ENCODE measurements at regions not wholly inside any gene's neighbourhood (a gene's known extent, or its start where the extent isn't known, plus 50 kb on each side); places are given as distances from the start of the nearest gene placed in this dataset.

DNA sequence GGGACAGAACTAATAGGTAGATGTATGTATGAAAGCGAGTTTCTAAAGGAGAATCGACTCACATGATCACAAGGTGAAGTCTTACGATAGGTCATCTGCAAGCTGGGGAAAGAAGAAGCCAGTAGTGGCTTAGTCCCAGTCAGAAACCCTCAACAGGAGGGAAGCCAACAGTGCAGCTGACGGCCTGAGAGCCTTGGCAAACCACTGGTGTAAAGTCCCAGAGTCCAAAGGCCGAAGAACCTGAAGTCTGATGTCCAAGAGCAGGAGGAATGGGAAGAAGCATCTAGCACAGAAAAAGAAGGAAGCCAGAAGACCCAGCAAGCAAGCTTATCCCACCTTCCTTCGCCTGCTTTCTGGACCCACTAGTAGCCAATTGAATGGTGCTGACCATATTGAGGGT is 507.6 kb upstream of the ARGLU1 start:
- no peak for DNase-seq (ENCODE audit: low read depth in 1 of 2, low spot score in 1 of 2)

DNA sequence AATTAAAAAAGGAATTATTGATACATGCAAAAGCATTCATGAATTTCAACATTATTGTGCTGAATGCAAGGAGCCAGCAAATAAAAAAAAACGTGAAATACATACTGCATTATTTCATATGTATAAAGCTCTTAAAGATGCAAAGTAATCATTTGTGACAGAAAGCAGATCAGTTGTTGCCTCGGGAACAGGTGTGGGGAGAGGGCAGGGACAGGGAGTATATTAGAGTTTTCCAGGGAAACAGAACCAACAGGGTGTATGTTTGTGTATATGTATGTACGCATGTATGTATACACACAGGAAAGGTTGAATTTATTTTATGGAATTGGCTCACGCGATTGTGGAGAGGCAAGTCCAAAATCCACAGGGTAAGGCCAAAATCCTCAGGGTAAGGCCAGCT is 502.9 kb upstream of the ARGLU1 start:
- no peak for DNase-seq (ENCODE audit: low read depth in 1 of 2, low spot score in 1 of 2)

DNA sequence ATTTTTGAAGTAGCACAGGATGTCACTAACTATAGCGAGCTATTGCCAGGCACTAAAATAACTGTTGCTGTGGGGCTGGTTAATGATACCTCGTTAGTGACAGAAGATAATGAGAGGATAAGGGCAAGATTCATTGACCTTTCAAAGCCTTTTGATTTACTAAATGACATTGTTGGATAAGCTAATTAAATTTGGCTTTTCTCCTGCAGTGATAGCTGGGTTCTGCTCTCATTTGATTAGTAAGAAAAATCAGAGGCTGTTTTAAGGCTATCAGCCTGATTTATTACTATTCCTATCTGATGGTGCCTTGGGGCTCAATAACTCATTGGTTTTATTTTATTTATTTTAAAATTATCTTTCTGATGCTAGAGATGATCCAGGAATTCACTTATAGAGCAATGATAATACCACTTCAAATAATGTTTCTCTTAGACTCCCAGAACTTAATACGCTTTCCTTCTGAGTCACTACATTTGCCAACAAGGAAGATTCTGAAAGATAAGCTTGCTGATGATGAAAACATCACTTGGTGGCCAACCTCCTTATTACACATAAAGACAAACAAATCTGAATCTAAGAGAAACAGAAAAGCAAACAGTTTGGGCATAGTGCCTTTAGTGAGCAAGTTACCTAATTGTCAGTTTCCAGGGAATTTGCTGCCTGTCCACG is 501.3 kb upstream of the ARGLU1 start:
- no peak for DNase-seq (ENCODE audit: low read depth in 1 of 2, low spot score in 1 of 2)

DNA sequence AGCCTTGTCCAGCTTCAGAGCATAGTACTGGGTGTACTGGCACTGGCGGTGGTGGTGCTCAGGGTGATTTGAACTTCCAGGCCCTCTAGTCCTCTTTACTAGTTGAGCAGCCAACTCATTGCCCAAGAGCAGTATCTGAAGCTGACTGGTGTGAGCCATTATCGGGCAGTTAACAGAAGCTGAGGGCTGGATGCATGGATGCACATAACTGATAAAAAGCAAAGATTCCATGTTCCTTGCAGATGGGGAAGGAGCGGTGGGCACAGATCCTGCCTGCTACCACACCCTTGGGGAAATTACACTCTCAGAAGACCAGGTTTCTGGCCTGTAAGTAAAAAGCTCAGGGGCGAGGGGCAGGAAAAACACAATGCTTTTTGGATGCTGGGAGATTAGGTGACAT is 499.4 kb upstream of the ARGLU1 start:
- DNase-seq (ENCODE audit: low read depth in 1 of 2, low spot score in 1 of 2): no peak

DNA sequence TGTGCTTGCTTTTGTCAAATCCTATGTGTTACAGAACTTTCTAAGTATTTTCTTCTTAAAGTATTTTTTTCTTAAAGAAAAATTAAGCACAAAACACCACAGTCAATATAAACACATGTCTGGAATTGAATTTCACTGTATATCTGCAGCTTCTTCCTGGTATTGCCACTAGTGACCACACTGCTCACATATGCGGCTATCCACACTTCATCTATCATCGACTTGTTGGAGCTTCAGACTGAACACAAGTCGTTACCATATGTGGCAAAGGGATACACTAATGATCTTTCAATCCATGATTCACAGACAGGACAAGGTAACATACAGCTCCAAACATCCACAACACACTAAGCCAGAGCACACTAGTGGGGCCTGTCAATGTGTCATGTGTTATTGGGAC is 498.4 kb upstream of the ARGLU1 start:
- DNase-seq (ENCODE audit: low read depth in 1 of 2, low spot score in 1 of 2): no peak

DNA sequence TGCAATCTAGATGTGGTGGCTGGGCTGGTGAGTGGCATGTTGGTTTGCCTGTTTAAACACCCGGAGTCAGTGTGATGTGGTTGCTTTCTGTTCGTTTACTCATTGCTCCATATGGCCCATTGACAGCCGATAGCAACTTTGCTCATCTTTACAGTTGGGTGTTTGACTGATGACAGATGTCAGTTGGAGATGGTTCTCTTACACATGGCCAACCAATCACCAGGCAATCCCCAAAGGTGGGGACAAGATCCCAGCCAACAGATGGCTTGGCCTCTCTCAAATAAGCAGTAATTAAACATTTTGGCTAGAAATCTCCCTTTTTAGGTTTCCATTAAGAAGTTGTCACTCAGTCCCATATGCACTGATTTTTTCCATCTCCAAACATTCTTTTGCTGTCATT is 497.1 kb upstream of the ARGLU1 start:
- no peak for DNase-seq (ENCODE audit: low read depth in 1 of 2, low spot score in 1 of 2)

DNA sequence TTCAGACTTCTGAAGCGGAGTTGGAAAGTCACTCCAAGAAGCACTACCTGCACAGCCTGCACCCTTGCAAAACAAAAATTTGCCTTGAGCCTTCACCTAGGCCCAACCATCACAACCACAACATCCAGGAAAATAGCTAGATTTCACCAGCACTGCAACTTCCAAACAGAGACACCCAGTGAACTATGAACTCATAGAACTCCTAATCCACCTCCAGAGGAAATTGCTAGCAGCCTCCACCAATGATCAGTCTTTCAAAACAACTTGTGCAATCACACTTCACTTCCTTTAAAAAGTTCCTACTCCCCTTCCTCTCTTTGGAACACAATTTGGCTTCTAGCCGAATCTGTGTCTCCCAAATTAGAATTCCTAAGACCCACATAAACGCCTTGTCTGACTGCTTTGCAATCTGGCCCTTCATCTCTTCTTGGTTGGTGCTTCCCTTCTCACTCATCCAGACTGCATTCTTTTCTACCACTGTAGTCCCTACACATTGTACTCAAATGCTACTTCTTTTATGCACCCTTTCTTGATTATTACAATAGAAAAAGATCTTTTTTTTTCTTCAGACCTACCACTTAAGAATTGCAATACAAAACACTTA is 489.2 kb upstream of the ARGLU1 start:
- no peak for DNase-seq (ENCODE audit: low read depth in 1 of 2, low spot score in 1 of 2)

DNA sequence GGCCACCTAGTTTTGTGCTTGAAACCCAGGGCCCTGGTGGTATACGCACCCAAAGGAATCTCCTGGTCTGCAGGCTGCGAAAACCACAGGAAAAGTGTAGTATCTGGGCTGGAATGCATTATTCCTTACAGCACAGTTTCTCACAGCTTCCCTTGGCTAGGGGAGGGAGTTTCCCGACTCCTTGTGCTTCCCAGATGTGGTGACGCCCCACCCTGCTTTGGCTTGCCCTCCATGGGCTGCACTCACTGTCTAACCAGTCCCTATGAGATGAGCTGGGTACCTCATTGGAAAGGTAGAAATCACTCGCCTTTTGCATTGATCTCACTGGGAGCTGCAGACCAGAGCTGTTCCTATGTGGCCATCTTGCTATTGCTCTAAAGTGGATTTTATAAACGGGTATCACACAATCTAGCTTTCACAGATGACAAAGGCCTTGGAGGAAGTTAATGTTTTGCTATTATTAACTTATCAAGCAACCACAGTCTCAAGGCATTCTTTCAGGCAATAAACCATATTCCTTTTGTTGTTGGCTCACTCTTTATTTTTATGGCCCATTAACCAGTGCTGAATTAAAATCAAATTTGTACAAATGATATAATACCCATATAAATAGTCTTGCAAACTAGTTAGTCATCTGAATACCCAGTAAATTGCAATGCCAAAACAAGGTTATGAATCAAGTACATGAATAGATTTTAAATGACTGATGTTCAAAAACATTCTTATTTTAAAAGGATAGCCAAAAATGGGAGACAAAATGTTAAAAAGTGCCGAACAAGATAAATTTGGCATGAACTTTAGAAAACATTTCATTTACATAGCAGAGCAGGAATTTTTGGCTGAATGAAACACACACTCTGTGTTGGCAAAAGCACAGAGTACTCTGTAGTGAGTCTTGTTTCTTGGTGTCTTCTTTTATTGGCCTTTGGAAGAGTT is 475.4 kb upstream of the ARGLU1 start:
- DNase-seq (ENCODE audit: low read depth in 1 of 2, low spot score in 1 of 2): no peak

DNA sequence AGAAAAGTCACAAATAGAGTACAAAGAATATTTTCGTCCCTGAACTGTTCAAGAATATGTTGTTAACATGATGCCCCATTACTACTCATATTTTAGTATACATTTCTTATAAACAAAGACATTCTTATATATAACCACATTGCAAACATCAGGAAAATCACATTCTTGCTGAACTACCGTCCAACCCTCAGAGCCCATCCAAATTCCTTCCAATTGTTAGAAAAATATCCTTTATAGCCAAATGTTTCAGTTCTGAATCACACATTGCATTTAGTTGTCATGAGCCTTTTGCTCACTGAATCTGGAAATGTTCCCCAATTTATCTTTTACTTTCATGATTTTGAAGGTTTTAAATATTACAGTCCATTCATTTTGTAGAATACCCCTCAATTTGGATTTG is 467.8 kb upstream of the ARGLU1 start:
- DNase-seq (ENCODE audit: low read depth in 1 of 2, low spot score in 1 of 2): no peak

DNA sequence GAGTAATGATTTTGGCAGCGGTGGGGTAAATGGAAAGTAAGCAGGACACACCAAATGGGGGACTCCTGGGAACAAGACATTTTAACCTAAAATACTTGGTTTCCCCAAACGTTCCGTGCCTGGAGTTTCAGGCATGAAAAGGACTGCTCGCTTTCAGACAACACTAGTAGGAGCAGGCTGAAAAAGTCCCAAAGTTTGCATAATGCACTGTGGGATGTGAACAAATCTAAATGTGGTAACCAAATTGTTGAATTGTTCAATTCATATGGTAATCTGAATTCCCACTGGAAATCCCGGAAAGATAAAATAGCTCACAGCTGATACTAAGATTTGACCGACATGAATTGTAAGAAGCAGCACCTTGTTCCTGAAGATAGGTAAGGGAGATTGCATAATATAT is 467.2 kb upstream of the ARGLU1 start:
- DNase-seq (ENCODE audit: low read depth in 1 of 2, low spot score in 1 of 2): no peak

DNA sequence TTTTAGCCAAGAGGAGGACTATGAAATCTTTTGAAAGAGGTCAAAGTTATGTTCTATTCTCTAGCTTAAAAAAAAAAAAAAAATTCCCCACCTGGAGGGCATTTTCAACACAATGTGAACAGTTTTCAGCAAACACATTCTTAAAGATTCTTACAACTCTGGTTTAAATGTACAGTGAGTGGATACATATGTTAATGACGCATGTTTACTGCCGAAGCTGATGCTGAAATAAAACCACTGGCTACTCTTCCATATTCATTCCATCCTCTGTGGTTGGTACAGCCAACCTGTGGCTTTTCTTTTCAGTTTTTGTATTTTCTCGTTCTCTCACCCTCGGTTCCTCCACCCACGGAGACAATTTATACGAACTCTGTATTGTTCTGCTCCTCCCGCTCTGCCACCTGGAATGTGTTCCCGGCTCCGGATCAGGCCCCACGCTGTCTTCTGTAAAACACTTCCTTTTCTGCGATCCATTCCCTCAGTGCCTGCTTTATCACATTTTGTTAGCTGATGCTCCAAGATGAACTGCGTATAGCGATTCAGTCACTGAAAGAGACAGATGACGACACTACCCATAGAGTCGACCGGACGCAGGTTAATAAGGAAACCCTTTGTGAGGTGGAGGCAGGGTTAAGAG is 466.4 kb upstream of the ARGLU1 start:
- DNase-seq (ENCODE audit: low read depth in 1 of 2, low spot score in 1 of 2): no peak

DNA sequence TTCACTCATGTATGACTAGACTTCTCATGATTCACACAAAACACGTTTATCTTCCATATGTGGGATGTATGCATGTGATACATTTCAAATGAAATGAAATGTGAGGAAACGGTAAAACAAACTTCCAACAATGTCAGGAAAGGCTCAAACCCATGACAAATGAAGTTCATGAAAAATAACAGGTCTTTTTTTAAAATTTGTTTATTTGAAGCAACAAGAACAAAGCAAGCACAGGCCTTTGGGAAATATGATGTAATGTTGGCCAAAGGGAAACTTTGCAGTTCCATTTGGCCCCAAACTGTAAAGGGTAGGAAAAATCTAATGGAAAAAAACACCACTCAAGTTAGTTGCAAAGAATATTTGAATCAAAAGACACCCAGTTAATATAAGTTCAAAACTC is 463.8 kb upstream of the ARGLU1 start:
- no peak for DNase-seq (ENCODE audit: low read depth in 1 of 2, low spot score in 1 of 2)

DNA sequence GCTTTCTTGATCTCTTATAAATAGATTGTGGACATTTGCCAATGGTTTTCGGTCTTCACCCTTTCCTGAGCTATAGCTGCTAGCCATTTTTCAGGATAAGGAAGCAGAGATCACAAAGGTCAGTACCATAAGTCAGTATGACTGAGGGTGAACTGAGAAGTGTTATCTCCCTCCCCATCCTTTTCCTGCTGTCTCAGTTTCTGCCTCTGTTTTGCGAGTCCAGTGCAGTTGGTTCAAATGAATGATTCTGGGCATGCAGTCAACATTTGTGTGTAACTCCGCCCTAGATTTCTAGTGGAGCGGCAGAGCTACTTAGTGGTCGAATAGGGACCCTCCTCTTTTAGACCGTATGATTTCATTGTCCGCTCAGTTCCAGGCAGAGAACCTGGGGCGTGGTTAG is 460.8 kb upstream of the ARGLU1 start:
- DNase-seq (ENCODE audit: low read depth in 1 of 2, low spot score in 1 of 2): no peak

DNA sequence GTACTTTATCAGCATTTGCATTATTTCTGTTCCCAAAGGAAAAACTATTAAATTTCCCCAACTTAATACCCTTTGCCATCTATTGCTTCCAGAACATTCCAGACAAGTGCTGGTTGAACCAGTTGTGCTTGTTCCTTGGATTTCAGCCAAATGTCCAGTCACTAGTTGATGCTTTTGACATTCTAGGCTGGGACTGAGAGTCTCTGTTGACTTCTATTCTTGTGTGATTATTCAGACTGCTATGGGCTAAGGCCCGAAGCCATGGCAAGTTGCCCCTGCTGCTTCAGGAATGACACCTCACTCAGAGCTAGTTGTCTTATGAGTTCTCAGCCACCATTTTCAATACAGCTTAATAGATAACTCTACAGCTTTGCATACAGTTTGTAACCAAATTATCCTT is 458.1 kb upstream of the ARGLU1 start:
- no peak for DNase-seq (ENCODE audit: low read depth in 1 of 2, low spot score in 1 of 2)

DNA sequence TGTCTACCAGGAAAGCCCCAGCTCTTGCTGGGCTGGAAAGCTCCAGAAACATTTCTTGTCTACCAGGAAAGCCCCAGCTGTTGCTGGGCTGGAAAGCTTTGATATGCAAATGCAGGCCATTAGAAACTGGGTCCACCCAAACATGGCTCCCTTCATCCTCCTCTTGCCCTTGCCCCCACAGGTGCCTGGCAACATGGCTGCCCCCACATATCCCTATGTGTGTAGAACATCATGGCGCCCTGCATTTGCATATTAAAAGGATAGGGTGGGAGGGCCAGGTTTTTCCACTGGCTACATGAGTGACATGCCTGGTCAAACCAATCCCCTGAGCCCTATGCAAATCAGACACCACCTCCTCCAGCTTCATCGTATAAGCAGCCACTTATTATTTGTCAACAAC is 455.4 kb upstream of the ARGLU1 start:
- no peak for DNase-seq (ENCODE audit: low read depth in 1 of 2, low spot score in 1 of 2)

DNA sequence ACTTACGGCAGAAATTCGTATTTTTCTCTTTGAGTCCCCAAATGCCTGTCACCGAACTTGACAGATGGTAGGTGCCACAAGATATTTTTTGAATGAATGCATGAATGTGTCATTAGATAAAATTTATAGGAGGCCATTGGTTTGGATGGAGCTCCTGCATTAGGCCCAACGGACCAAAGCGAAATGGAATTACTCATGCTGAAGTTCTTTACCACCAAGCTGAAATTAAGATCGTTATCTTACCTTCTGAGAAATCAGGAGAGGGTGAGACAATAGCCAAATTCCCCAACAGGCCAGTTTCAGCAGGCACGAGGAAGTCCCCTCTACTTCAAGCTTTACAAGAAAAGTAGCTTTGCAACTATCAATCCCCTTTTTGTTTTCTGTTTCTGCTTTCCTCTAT is 452.5 kb upstream of the ARGLU1 start:
- no peak for DNase-seq (ENCODE audit: low read depth in 1 of 2, low spot score in 1 of 2)

DNA sequence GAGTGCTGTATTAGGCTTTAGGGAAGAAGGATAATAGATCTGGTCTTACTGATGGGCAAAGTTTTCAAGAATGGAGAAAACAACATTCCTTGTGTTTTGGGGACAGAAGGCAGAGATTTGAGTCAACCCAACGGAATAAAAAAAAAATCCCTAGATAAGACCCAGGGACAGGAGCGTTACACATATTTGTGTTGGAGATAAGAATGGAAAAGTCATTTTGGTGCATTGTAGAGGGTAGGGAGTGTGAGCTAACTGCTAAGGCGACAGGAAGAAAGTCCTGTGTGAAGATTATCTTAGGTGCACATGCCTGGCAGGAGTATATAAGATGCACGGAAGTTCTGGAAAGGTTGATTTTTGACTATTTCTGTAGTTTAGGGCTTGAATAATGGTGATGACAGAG is 450.3 kb upstream of the ARGLU1 start:
- DNase-seq (ENCODE audit: low read depth in 1 of 2, low spot score in 1 of 2): no peak

DNA sequence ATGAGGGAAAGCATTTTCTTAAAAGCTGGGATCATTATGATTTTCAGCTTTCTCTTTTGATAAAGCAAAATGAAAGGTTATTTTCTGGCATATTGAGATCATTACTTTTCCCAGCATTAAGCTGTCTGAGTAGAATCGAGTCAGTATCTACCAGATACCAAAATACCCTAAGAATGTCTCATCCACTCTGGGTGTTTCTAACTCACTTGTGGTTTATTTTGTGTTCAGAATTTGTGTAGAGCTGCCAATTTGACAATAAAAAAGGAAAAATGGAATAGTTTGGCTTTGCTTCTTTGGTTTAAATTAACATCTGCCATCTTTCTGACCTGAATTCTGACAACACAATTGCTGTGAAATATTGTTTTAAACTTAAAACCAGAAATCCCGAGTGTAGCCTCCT is 438.7 kb upstream of the ARGLU1 start:
- DNase-seq (ENCODE audit: low read depth in 1 of 2, low spot score in 1 of 2): no peak

DNA sequence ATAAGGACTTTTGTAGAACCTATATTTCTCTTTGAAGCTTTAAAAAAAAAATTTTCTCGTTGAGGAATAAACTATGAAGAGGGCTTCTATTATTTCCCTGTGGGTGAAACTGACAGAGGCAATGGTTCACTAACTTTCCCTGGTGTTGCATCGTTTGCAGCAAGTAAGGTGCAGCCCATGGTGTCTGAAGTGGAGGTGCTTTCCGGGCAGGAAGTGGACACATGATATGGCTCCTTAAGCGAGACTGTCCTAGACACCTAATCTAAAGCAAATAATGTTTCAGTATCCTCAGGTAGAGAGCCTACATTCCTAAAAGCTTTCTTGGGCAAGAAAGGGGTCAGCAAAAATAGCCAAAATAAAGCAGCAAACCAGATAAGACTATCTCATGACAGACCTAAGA is 437.6 kb upstream of the ARGLU1 start:
- DNase-seq (ENCODE audit: low read depth in 1 of 2, low spot score in 1 of 2): no peak

DNA sequence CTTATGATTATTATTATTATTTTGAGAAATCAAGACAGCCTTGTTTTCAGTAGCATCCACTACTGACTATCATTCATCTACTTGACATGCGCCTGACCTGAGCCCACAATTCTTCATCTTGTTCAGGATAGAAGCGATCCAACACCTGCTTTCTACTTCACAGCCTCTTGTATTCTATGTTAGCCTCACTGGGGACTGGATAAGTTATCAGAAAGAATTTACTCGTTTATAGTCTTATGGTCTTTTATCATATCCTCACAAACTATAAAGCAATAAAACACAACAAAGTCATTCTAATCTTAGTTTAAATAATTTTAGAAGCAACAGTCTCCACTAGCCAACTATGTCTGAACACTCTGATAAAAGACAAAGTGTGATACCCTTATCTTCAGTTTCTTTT is 436.0 kb upstream of the ARGLU1 start:
- no peak for DNase-seq (ENCODE audit: low read depth in 1 of 2, low spot score in 1 of 2)

DNA sequence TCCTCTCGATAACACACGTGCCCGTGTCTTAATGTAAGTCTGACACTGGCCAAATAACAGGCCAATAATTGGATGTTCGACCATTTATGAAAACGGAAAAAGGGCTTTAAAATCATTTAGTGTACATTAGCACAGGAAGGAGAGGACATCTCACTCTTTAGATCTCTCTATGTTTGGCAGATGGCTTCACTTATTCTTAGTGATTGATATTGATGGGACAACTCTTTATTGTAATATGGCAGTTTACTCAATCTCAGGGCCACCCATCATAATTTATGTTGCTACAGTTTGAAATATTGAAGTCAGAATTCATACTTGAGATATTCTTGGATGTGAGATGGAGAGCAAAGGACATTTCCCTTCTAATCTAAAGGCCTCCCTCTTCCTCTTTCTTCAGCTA is 430.7 kb upstream of the ARGLU1 start:
- no peak for DNase-seq (ENCODE audit: low read depth in 1 of 2, low spot score in 1 of 2)

DNA sequence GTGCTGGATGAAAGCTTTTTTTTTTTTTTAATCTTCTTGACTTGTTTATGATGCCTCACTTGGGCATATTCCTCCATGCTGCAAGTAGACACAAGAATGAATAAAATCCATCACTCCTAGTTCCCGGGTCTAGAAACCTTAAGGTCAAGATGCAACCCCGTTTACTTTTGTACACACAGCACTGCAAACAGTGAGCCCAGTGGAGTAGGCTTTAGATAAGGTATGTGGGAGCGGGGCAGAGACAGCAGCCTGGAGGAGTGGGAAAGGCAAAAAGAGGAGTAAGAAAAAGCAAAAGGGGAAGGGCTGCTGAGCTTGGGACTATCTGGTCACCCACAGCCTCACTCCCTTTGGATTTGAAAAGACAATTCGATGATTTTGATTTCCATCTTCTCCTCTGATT is 429.8 kb upstream of the ARGLU1 start:
- no peak for DNase-seq (ENCODE audit: low read depth in 1 of 2, low spot score in 1 of 2)
